ENCODE measurements at regions not wholly inside any gene's neighbourhood (a gene's known extent, or its start where the extent isn't known, plus 50 kb on each side); places are given as distances from the start of the nearest gene placed in this dataset.

DNA sequence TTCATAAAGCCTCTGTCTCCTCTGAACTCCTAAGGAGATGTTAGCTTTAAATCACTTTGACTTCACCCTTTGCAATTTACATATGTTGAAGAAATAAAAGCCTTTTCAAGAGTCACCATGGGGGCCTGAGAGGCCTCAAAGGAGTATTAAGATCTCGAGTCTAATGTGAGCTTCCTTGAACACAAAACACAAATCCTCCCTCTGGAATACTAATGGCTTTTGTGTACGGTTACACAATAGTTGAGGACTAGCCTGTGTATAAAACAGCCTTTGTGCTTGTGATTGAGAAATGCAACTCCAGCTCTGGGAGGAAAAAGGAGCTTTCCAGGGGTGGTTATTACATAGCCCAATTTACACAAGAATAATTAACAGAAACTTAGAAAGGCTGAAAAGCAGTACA, 1140.2 kb downstream of the CDH11 start:
- DNase-seq = no peak

DNA sequence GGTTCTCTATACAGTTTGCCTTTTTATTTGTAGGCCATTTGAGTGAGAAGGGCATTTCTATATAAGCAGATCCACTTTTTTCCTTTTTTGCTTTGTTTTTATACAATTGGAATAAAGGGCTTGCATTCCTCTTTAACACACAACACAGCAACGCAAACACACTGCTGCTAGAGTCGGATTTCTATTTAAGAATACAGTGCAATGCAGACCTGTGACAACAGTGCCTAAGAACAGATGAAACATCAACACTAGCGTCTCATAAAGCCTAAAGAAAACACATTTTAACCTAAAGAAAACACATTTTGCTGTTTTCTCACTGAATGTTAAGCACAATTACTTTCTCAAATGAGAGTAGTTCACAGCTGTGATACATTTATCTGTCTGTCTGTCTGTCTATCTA, 1141.1 kb downstream of the CDH11 start:
- DNase-seq = no peak

DNA sequence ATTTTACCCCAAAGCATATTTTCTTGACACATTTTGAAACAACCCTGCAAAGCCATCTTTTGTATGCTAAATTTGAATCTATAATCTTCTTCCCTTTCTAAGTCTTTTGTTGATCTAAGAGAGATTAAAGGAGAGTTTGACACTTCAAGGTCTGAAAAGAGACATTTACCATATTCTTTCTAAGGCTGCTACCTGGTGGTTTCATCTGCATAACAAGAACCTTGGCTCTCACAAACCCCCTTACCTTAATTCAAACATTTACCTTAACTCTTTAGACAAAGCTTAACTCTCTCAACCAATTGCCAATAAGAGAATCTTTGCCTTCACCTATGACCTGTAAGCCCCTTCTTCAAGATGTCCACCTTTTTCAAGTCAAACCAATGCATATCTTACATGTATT, 1143.6 kb downstream of the CDH11 start:
- DNase-seq = no peak

DNA sequence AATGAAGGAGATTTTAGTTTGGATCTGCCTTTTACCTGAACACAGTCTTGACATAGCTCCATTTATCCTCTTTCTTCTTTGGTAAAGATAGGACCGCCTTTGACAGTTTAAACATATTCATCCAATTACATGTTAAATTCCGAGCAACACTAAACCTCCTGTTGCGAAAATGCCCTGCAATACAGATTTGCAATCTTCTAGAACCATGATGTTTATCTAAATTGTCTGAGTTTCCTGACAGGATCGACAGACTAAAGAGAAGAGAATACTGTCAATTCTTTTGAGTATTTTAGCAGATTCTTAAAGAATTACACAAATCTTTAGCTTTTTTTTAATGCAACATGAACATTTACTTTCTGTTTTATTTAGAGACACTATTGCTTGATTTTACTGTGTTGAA, 1145.5 kb downstream of the CDH11 start:
- DNase-seq = no peak

DNA sequence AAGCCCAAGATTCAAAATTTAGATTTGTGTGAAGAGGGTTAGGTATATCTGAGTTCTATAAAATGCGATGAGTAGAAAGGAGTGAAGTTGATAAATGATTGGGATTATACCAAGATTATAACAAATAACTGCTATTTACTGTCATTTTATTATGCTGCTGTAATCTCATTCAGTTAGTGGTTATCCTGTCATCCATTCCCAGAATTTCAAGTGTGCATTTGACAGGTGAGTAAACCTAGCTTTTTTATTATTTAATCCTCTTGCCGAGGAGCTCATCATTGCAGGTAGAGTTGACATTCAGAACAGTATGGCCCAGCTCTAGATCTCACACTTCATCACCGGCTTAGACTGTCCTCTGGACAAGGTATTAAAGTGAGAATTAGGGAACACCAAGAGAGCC, 1146.2 kb downstream of the CDH11 start:
- DNase-seq = no peak

DNA sequence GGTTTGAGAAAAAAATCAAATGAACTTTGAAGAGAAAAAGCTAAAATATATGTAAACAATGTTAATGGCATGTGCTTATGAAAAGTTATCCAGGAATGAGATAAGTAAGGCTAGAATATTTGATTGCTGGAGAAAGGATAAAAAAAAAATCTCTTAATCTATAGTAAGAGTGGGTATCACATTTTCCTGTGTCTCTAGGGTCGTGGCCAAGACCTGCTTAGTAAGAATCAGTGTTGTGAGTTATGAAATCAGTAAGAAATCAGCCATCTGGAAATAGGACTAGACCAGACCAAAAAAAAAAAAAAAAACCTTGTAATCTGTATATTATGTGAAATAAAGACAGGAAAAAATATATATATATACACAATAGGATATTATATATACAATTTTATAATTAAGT, 1153.9 kb downstream of the CDH11 start:
- DNase-seq = no peak

DNA sequence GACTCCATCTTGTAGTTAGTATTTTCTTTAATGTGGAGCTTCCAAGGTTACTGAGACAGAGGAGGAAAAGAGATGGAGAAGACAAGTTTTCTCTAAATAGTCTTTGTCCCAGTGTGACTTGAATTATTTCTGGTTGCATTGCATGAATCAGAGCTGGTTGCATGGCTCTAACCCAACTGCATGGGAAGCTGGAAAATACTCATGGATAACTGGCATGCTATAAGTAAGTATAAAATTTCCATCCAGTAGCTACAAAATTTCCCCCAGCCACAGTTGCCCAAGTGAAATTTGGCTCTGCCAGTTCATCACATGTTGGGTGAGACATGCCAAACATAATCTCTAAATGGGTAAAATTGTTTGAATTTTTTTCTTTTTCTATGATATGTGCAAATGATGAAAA, 1161.5 kb downstream of the CDH11 start:
- no peak for DNase-seq

DNA sequence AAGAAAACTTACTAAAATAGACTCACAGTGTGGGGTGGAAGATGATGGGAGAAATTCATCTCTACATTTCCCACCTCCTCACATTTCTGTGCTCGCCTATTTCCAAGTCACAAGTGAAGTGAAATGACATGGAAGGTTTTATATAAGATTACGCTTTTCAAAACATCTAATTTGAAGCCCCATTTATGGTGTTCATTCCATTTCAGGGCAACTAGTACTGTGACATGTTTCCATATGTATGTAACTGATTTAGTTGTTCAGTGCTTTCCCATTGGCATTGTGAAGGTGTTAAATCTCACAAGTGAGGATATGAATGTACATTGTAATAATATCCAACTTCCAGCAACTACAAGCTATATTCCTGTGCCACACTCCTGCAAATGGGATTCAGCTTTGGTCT, 1174.8 kb downstream of the CDH11 start:
- DNase-seq = no peak

DNA sequence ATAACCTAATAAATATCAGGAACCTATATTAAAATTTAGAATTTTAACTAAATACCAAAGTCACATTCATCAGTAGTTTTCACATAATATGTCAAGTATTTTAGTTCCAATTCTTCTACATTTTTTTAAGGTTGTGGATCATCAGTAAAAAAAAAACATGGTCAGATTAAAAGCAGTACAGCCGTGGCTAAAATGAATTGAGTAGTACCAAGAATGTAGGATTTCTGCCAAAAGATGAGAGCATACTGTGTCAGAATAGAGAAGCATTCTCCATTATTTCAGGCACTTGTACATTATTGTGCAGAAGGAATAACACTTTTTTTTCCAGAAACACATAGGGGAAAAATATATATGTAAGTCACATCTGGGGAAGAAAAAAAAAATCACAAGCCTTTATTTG, 1176.1 kb downstream of the CDH11 start:
- DNase-seq = no peak

DNA sequence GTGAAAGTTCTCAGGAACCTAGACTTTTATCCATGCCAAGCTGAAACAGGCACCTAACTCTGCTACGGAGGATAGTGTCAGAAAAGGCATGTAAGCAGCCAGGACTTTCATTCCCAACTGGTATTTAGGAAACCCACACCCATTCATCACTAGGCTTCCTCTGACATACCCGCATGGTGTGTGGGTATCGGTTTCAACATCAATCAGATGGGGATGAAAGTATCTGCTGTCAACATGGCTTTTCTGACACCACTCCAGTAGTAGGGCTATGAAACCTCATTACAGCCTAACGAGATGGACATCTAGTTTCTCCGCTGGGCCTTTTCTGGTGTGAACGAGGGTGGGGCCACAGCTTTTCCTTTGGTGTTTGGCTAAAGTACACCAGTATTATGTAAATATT, 1178.3 kb downstream of the CDH11 start:
- no peak for DNase-seq

DNA sequence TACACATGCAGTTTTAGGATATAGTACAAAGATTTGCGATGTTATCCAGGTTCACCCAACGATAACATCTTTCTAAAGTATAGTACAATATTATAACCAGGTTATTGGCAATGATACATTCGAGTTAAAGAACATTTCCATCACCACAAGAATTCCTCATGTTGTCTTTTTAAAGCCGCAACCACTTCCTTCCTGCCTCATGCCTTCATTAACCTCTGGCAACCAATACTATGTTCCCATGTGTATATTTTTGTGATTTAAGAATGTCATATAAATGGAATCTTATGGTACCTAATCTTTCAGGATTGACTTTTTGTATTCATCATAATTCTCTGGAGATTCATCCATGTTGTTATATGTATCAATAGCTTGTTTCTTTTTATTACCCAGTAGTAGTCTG, 1183.2 kb downstream of the CDH11 start:
- DNase-seq = no peak

DNA sequence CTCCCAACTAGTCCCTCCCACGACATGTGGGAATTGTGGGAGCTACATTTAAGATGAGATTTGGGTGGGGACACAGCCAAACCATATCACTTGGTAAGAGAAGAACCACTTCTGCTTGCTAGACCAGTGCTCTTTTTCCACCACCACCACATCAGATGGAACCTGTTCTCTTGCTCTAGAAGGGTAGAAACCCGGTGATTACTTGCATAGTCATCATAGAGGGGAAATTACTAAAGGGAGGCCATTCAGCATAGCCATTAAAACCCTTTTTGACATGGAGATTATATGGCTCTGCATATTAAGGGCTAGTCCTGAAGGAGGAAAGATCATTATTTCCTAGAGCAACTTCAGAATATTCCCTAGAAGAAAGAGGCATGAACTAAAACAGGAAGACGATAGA, 1188.0 kb downstream of the CDH11 start:
- DNase-seq = no peak

DNA sequence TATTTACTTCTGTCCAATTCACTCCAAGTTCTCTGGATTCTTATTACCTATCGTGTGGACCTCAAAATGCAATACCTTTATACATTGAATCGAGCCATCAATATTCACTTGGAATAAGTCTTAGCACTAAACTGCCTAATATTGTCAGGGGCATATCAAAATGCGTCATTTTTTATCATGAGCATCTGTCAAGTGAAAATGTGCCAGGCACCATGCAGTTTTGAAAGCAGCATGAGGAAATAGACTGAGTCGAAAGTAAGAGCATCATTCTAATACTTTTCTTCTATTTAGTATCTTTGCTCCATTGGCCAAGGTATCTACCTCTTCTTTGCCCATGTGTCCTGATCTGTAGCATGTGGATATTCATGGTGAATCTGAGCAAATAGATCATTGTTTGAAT, 1193.4 kb downstream of the CDH11 start:
- no peak for DNase-seq

DNA sequence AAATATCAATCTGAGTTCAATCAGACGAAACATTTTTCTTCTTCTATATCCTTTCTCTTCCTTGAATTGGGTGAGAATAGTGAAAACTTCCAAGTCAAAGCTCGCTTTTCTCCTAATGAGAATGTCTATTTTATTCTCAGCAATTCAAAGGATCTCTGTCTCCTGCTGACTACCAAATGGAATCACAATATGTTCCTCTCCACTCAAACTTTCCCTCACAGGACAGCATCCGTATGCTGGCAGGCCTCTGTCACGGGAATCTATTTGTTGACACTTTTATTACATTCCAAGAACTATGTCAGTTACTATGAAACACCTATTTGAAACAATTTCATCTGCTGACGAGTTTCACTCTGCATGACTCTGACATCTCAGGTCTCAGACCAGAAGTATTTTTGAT, 1196.6 kb downstream of the CDH11 start:
- DNase-seq = no peak

DNA sequence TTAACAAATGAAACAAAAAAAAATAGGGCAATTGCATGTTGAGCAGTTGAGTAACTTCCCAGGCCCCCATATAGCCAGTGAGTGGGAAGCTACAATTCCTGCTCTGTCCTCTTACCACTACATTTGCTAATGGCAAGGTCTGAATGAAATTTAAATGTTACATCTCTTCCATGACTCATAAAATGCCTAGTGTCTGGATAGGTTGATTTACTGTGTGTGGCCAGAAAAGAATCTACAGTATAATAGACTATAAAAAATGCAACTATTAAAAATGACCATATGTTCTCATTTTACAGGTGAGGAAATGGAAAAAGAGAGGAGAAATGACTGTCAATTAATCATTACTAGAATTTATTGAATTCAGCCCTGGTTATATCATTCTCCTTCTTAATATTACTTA, 1199.3 kb downstream of the CDH11 start:
- no peak for DNase-seq

DNA sequence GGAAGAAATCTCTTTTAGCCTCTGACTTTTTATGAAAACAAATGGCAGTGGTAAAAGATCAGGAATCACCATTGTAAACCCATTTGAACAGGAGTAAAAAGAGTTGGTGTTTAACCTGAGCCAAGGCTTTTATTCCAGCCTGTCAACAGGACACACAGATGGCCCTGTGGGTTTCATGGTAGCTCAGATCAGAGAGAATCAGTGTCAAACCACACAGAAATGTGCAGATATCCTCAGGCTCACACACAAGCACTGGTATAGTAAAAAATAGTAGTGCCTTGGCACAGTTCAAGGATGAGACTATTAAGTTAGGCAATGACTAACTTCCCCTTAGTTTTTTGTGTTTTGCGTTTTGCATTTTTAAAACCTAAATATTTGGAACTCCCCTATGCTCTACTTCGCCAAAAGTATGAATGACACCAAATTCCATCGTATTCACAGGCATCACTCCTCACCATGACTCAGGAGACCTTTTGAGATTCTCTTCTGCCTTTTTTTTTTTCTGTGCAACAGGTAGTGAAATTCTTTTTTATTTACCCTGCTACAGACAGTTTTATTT, 1200.0 kb downstream of the CDH11 start:
- no peak for DNase-seq

DNA sequence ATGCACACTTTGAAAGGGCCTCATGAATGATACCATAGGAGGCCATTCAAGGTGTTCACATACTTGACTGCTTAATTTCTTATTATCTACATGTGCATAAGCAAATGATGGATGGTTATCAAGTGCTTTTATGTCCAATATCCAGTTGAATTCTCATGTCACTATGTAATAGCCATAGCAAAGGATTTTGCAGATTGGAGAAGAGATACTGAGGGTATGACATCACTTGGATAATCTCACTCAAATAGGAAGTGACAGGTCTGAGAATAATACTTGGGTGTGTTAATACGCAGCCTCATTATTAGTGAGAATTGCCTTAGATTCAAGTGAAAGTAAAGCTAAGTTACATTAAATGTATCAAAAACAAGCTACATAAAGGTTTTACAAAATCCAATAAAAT, 1208.6 kb downstream of the CDH11 start:
- DNase-seq = no peak

DNA sequence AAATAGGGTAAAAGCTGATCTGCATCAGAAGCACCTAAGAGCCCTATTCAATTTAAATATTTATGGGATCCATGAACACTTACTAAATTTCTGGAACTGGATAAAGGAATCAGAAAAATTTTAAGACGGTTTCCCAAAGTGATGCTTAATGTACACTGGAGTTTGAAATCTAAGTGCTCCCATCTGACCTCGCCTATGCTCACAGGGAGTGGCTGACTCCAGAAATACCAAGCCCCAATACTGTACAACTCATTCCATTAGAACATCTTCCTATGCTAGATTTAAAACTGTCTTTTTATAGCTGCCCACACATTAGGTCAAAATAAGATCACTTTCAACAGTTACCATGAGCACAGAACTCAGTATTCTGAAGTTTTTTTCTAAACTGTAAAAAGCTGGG, 1214.6 kb downstream of the CDH11 start:
- DNase-seq = no peak

DNA sequence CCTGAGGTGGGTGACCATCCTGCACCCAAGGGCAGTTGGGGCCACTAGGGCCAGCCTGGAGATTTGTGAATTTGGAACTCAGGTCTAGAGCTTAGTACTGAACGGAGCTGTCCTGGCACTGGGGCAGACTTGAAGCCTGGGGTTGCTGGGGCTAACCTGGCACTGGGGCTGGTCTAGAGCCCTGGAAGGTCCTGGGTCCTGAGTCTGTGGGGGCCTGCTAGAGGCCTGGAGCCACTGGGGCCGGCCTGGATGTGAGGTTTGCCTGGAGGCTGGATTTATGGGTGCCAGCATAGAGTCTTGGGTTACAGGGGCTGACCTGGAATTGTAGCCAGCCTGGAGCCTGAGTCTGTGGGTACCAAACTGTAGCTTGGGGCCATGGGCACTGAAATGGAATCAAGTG, 1216.9 kb downstream of the CDH11 start:
- DNase-seq = no peak

DNA sequence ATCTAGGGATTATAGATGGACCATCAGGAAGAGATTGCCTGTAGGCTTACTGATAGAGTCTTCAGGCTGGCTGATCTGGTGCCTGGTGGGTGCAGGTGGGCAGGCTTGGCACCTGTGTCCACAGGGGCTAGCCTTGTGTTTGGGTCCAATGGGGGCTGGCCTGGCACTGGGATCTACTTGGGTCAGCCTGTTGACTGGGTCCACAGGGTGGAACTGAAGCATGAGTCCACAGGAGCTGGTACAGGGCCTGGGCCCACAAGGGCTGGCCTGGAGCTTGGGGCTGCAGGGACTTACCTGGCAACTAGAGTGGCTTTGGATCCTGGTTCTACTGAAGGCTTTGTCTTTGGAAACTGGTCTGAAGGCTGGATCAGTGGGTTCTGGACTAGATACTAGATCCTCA, 1217.7 kb downstream of the CDH11 start:
- DNase-seq = no peak

DNA sequence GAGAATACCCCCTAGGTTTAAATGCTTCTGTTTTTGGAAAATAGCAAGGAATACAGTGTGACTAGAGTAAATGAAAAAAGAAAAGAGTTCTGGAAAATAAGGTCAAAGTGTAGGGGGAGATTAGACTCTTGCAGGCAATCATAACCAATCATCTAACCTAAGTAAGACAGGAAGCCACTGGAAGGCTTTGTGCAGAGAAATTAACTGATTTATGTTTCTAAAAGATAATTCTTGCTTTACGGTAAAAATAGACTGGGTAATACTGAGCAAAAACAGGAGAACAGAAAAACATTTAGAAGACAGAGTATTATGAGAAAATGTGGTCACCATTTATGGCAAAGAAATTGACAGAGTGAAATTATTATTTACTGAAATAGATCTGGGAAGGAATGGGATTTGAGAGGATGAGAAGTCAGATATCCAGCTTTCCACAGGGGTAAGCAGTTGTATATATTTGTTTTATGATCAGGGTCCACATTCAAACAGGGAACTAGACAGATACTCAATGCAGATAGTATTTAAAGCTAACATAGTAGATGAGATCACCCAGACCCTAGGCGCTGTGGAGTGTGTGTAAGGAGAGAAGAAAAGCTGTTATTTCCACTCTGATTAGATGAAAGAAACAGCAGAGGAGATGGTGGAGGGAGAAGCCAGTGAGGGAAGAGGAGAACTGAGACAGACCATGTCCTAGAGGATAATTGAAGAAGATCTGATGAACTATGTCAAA, 1225.3 kb downstream of the CDH11 start:
- no peak for DNase-seq

DNA sequence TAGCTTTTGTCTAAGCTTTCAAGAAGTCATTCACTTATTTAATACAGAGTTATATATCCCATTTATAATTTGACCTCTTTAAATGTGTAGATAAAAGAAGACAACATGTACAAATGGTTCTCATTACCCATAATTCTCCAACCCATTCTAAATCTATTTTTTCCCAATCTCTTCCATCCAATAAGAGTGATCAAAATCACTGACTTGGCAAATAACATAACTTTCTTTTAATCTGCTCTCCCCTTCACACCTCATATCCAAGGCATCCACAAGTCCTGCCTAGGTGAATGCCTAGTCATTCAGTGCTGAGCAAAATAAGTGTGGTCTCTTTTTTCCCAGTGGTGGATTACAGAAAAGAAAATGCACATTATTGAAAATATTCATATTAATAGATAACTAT, 1231.1 kb downstream of the CDH11 start:
- no peak for DNase-seq

DNA sequence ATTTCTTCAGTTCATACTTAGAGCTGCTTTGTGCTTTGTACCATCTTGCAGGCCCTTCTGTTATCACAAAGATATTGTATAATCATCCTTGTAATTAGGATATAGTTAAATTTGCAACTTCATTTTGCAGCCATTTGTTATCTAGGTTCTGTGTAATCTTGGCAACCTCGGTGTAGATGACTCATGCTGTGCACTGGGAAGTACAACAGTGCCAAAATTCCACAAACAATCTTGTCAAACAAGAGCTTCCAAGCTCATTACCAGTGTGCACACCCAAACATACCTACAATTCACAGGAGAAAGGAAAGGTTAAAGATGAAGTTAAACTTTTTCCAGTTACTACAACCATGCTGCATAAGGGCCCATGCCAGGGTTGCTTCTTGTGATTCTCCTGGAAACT, 1231.8 kb downstream of the CDH11 start:
- no peak for DNase-seq

DNA sequence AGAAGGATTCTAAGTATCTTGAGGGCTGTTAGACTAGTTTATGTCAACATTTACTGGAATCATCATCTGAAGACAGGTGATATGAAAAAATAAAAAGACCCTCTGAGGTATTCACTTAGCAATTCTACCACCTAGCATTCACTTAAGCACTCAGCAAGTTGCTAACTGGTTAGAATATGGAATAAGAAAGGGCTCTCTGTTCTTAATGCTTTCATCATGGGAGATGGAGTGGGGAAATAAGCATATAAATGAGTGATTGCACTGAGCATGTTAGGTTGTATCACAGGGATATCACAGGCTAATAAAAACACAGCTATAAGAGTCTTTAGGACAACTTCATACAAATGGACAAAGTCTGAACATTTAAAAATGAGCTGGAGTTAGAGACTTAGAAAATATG, 1238.8 kb downstream of the CDH11 start:
- no peak for DNase-seq

DNA sequence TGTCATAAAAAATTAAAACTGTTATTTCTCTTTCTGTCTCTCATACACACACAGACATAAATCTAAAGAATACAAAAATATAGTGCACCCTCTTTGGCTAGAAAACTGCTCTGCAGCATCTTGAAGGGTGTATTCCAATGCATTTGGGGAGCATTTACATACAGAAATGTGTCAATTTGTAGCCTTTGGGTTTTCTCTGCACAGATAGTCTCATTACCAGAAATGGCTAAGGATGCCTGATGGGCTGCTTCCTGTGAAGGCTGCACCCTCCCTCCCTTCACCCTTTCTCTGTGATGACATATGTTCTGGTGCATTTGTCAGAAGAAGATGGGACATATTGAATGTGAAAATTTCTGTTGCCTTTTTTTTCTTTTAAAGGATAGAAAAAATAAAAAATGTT, 1239.3 kb downstream of the CDH11 start:
- no peak for DNase-seq

Data from GF-D8 (cell line).